NCI-H2196 (cell line): ENCODE measurements at regions not wholly inside any gene's neighbourhood (a gene's known extent, or its start where the extent isn't known, plus 50 kb on each side); places are given as distances from the start of the nearest gene placed in this dataset.
"Not testable (repeated sequence)": the region's sequence is repeated elsewhere in the genome, so short reads cannot be mapped to it uniquely, and the experiment has no call there.

Experiments
- DNase-seq: peaks from one replicate; lab custom pipeline; 2025; ENCODE audit not compliant: unreplicated experiment; lab: John Stamatoyannopoulos, UW

DNA sequence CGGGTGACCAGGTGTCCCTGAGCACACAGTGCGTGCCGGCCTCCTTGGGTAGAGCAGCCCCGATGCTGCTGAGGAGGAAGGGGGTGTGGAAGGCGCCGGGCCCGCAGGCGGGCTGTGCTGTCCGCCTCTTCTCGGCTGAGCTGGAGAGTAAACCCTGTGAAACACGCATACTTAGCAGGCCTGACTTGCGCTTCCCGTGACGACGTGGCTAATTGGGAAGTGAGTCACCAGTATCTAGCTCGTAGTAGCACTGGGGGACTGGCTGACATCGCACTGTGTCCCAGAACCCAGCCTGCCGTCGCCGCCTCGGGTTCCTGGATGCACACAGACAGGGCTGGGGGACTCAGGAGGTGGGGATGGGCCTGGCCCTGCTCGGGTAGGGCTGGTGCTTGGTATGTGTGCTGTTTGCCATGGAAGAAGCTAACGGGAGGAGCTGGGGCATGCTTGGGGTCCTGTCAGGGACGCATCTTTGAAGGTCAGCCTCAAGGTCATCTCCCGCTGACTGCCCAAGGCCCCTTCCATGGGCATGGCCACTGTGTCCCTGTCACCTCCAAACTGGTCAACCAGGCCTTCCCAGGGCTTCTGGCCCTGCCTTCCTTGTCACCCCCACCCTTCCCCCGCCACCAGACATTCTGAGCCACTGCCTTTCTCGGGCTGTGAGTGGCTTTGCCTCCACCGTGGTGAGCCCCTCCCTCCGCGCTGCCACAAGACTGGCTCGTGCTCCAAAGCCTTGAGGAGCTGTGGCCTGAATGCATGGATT is 1327.0 kb downstream of the BRD1 start:
- DNase-seq: no peak

DNA sequence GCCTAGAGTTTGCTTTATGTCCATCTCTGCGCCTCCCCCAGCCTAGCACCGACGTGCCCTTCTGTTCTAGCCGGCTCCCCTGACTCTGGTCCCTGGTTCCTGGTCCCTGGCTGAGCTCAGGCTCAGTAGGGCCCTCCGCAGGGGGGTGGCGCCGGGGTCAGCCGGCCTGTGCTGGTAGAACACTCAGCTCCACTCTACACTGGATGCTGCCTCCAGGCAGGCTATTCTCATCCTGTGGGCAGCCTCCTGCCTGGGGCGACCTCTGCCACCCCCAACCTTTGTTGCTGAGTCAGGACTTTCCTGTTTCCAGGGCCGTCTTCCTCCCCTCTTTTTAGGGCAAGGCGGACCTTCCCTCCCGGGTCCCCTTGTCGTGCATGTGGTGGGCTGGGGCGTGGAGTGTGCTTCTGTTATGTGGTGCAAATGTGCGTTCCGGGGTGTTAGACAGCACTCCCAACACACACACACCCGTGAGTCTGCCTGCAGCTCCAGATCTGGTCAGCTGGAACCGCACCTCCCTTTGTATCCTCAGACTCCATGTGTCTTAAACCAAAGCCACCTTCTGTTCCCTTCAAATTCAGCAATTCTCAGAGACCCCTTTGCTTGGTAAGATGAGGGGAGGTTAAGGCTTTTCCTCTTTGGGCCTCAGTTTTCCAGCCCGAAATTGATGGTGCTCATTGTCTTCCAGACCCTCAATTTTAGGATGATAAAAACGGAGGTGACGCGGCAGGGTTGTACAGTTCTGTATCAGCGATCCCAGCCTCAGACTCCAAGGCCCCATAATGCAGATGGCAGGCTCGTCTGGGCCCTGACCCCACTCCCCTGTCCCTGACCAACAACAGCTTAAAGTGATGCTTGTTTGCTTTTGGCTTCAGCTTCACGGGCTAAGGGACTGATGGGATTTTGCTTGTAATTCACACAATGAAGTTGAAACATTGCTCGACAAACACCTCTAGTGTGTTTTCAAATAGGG is 1327.9 kb downstream of the BRD1 start:
- no peak for DNase-seq

- DNase-seq: no peak
Measured at GRCh38 chr22:48498526-48499331, 1328.9 kb downstream of the BRD1 start.

DNA sequence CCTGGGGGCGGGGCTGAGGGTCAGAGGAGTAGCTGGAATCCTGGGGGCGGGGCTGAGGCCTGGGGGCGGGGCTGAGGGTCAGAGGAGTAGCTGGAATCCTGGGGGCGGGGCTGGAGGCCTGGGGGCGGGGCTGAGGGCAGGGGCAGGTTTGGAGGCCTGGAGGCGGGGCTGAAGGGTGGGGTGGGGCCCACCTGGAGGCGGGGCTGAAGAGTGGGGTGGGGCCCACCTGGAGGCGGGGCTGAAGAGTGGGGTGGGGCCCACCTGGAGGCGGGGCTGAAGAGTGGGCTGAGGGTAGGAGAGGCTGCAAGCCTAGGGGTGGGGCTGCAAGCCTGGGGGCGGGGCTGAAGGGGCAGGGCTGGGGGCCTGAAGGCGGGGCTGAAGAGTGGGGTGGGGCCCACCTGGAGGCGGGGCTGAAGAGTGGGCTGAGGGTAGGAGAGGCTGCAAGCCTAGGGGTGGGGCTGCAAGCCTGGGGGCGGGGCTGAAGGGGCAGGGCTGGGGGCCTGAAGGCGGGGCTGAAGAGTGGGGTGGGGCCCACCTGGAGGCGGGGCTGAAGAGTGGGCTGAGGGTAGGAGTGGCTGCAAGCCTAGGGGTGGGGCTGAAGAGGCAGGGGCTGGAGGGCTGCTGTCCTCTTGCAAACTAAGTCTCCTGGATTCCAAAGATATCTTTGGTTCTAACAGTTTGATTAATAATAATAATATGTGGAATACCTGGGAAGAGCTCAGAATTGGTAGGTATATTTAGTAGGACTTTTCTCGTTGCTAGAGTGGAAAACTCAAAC is 1329.7 kb downstream of the BRD1 start:
- not testable (repeated sequence) for DNase-seq

GRCh38 chr22:48496987-48497650 is 1330.6 kb downstream of the BRD1 start:
- no peak for DNase-seq

DNA sequence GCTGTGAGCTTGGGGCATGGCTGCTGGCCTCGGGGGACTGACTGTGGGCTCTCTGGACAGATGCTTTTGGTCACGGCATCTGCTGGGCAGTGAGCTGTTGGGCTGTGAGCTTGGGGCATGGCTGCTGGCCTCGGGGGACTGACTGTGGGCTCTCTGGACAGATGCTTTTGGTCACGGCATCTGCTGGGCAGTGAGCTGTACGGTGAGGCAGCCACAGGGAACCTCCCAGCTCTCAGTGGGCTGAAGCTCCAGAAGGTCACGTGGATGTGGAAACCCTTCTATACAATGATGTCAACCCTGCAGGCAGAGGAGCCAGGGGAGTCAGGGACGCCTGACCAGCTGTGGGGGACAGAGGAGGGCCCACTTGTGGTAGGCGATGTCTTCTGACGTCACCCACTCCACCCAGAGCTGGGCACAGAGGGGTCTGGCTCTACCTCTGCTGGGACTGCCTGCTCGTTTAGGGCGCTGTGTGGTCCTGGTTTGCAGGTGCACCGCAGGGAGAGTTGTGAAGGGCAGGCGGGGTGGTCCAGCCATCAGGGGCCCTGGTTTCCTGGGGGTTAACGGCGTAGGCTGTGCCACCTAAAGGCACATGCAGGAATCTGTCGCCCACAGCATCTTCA is 1331.3 kb downstream of the BRD1 start:
- DNase-seq: no peak

- no peak for DNase-seq
Measured at GRCh38 chr22:48495751-48496080, 1332.0 kb downstream of the BRD1 start.

DNA sequence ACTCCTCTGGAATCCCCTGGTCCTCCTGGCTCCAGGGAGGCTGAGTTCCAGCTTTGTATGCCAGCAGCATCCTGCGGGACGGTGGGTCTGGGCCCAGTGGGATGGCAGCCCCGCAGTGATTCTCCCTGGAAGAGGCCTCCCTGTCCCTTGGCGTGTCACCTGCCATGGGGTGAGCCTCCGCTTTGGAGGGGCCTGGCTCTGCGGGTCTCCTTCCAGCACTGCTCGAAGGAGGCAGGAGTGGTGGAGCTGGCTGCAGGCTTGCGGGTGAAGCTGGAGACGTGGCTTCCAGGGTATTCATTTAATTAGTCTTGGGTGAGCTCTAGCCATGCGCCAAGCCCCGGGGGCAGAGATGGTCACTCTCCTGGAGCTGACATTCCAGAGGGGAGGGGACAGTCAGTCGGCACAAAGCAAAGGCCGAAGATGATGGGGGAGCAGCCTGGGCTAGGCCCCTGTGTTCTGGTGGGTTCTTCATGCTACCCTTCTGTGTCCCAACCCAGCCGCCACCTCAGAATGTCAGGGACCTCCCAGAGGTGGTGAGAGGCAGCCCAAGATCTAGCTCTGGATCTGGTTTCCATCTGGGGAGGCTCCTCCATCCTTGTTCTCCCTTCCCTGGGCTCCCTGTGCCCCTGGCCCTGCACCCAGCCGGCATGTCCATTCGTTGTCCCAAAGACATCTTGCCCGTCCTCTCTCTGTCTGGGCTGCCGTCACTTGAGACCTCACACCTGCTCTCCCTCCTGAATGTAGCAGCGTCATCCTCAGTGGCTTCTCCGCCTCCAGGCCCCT is 1332.5 kb downstream of the BRD1 start:
- no peak for DNase-seq

GRCh38 chr22:48494256-48494967 is 1333.3 kb downstream of the BRD1 start:
- no peak for DNase-seq

- DNase-seq: no peak
Measured at GRCh38 chr22:48493733-48494132, 1333.9 kb downstream of the BRD1 start.

DNA sequence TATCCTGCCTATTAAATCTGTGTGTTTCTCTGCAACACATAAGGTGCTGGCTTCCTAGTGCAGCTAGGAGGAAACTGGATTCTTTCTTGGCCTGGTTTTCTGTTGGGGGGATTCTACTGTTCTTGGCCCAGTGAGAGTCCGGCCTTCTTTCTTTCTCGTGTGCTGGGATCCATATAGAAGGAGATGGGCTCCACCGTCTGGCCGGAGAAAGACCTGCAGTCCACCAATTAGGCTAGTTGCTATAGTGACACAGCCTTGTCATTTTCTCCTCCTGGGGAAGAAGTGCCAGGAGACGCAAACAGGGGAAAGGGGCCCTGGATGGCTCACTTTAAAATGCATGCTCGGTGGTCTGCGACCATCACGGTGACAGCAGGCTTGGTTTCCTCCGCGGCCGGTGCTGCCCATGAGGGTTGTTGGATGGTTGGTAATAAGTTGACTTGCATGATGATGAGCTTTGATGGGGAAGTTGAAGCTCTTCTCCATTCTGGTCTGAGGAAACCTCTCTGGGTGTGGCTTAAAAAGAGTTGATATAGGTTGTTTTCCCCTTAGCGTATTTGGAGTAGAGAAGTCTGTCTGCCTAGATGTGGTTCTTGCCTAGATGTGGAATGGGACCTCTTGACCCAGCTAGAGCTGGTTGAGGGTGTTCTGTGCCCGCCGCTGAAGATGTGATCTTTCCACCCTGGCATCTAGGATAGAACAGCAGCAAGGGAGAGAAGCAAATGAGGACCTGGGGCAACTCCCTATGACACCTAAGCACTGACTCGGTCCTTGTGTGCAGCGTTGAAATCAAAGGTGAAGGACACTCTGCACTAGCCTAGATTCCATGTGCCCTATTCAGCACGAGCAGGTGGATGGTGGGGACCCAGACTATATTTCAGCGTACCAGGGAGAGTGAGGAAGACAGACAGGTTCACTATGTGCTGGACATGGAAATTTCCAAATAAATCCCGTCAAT is 1335.0 kb downstream of the BRD1 start:
- peak; percentile 12 for DNase-seq

DNA sequence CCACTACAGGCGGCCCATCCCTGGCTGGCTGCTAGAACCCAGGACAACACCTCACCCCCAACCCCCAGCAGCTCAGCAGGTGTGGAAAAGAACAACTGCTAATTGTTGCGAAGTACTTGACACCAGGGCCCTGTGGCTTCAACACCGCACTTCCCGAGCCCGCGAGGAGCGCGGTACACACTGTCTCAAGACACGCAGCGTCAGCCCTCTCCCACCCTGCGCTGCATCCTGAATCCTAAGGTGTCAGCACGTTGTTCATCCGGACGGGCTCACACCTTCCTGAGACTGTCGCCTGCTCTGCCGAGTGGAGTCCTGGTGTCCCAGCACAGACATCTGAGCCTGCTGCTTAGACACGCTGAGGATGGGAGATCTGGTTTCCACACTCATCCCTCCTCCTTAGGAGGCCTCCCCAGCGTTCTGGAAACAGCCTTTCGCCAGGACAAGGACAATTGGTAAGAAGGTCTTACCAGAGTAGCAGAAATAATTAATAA is 1336.2 kb downstream of the BRD1 start:
- no peak for DNase-seq

- DNase-seq: no peak
Measured at GRCh38 chr22:48490500-48491411, 1336.9 kb downstream of the BRD1 start.

DNA sequence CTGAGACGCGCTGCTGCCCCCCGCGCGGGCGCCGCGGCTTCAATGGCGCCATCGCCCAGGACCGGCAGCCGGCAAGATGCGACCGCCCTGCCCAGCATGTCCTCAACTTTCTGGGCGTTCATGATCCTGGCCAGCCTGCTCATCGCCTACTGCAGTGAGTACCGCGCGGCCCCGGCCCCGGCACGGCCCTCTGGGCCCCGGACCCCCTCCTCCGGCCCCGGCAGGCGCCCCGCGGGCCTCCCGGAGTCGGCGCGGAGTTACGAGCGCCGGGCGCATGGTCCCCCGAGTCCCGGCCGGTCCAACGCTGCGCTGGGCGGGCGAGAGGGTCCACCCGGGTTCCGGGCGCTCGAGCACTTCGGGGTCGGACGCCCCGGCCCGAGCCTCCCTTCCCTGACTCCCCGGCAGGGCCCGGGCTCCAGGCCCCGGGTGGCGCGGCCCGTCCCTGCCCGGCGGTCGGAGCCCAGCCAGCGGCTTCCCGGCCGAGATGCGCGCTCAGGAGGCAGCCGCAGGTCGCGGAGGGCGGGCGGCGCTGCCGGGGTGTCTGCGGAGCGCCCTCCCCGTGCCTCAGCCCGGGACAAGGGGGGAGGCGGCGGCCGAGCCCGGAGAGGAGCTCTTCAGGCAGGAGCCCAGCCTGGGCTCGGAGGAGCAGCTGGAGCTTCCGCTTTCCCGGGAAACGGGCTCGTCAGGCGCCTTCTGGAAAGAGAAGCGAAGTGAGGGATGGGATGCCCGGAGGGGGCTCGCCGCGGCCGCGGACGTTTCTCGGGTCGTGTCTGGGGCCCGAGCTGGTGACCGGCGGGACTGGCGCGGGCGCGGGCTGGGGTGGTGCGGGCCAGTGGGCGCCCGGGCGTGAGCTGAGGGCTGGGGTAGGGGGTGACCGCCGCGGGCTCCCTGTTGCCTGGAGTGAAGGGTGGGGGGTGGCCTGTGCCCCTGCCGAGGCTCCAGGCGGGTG is 1337.8 kb downstream of the BRD1 start:
- DNase-seq: no peak
